Breast epithelium (tissue), 4 donors: ENCODE measurements at regions not wholly inside any gene's neighbourhood (a gene's known extent, or its start where the extent isn't known, plus 50 kb on each side); places are given as distances from the start of the nearest gene placed in this dataset.

Experiments
- DNase-seq, 2 donors: peaks; one replicate each; pipeline ENCODE4 v3.0.0-alpha.2; 2019; ENCODE audit warnings: low spot score in 2 of 2
- H3K27ac ChIP-seq, 2 donors: fragments of 200-600 bp; sonication (generic) in 1 of 2; one replicate each; pipeline ENCODE4 v1.5.1; 2016 to 2019; ENCODE audit warnings: mild to moderate bottlenecking in 1 of 2
- H3K27me3 ChIP-seq, 2 donors: fragments of 200-600 bp; sonication (generic) in 1 of 2; one replicate each; pipeline versions ENCODE4 v1.5.1 to v1.6.0; 2017 to 2019; ENCODE audit warnings: control low read depth in 1 of 2, mild to moderate bottlenecking in 1 of 2
- H3K36me3 ChIP-seq: fragments of 200-600 bp; one replicate; pipeline ENCODE4 v1.5.1; 2019
- H3K4me1 ChIP-seq, 2 donors: fragments of 200-600 bp; sonication (generic); one replicate each; pipeline ENCODE4 v1.5.1; 2016 to 2019; ENCODE audit warnings: control low read depth in 1 of 2
- H3K4me3 ChIP-seq, 3 donors: fragments of 200-600 bp; sonication (generic); 1 replicate in 2 of 3; 2 replicates in 1 of 3; pipeline ENCODE4 v1.5.1; 2016 to 2019; ENCODE audit warnings: mild to moderate bottlenecking in 3 of 3, moderate library complexity in 2 of 3
- H3K9me3 ChIP-seq, 2 donors: fragments of 200-600 bp; sonication (generic) in 1 of 2; one replicate each; pipeline ENCODE4 v1.5.1; 2016 to 2019; ENCODE audit warnings: control low read depth in 1 of 2
- POLR2A ChIP-seq: fragments of 450-650 bp; IDR thresholded peaks from one replicate; pipeline ENCODE4 v1.6.1; 2016; ENCODE audit warnings: antibody characterized with exemption, mild to moderate bottlenecking, moderate library complexity
- POLR2AphosphoS5 ChIP-seq, 3 donors: sonication (generic); formaldehyde crosslinking; IDR thresholded peaks; one replicate each; pipeline ENCODE4 v1.6.1; 2017; ENCODE audit warnings: antibody characterized with exemption in 3 of 3
- intact Hi-C: fragments of 100-400 bp; cut with DNase I; formaldehyde crosslinking; loops from one replicate; pipeline ENCODE4 v1.15.1; 2023; ENCODE audit warnings: low total_unique reads
- TF ChIP-seq, protein P1 (sequence below), 3 donors: fragments of 450-650 bp; IDR thresholded peaks; one replicate each; pipeline ENCODE4 v1.5.1; 2016 to 2017; ENCODE audit warnings: antibody characterized with exemption in 3 of 3, mild to moderate bottlenecking in 3 of 3, moderate library complexity in 3 of 3

DNA sequence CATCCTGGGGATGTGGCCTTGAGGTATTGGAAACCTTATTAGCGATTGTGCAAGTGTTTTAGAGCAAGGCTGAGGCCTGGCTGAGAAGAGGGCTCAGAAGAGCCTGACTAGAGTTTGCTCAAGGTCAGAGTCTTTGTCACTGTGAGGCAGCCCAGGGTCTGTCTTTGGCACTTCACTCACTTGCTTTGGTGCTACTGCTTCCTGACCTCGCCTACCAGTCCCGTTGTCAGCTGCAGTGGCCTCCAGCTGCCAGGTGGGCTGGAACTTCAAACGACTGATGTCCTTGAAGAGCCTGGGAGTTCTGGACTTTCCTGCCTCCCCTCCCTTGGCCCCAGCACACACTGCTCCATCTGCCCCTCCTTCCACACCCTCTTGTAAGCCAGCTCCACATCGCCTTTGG, 228.0 kb downstream of the SNX18 start:
- Histone ChIP-seq H3K9me3 (no peaks in the 10 kb centered on the region), H3K27me3 (no peaks in the 10 kb centered on the region), H3K4me3 (no peak overlapping the region), H3K27ac (peak overlapping the region in 1 of 2 donors; percentile 58), H3K36me3 (no peaks in the 10 kb centered on the region), H3K4me1 (no peaks in the 10 kb centered on the region)
- DNase-seq: no peak
- intact Hi-C loops: no loop called here
- no peak for TF ChIP-seq POLR2A
- TF ChIP-seq, protein P1, sequence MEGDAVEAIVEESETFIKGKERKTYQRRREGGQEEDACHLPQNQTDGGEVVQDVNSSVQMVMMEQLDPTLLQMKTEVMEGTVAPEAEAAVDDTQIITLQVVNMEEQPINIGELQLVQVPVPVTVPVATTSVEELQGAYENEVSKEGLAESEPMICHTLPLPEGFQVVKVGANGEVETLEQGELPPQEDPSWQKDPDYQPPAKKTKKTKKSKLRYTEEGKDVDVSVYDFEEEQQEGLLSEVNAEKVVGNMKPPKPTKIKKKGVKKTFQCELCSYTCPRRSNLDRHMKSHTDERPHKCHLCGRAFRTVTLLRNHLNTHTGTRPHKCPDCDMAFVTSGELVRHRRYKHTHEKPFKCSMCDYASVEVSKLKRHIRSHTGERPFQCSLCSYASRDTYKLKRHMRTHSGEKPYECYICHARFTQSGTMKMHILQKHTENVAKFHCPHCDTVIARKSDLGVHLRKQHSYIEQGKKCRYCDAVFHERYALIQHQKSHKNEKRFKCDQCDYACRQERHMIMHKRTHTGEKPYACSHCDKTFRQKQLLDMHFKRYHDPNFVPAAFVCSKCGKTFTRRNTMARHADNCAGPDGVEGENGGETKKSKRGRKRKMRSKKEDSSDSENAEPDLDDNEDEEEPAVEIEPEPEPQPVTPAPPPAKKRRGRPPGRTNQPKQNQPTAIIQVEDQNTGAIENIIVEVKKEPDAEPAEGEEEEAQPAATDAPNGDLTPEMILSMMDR (IDR thresholded peaks at IDR 0.05): no peak
- no peak for TF ChIP-seq POLR2AphosphoS5 (IDR thresholded peaks at IDR 0.05)

DNA sequence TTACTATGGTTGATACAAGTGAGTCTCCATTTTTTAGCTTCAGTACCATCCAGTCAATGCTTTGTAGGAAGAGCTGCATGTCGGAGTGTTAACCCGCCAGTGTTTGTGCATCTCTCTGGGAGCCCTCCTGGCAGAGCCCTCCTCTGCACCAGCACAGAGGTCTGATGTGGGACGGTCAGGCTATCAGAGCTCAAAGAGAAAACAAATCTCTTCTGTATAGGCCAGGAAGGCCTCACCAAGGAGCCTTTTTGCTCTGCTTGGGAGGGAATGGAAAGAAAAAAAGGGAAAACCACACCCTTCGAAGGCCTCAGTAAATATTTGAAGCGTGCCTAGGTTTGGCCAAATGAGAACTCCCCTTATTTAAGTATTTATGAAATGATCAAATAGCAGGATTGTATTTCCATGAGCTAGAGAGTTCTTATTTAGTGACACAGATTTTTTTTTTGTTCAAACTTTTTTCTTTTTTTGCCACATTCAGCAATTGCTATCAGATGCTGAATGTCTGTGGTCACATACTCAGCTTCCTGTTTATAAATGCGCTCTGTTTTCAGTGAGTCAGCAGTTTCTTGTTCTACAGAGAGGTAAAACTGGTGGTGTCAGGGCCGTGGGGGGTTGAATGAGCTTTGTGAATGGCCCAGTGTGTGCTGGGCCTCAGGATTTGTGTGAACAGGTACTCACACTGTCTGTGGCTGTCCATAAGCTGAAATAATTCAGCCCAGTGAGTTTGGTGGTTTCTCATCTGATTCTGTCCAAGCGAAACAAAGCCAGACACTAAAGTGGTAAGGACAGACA, 226.6 kb downstream of the SNX18 start:
- Histone ChIP-seq H3K4me3 (no peak overlapping the region), H3K27ac (peak overlapping the region; percentile 63 to 77), H3K36me3 (no peaks in the 10 kb centered on the region), H3K27me3 (no peaks in the 10 kb centered on the region), H3K9me3 (no peaks in the 10 kb centered on the region), H3K4me1 (no peaks in the 10 kb centered on the region)
- intact Hi-C loops: no loop called here
- peak in 1 of 2 donors; percentile 41 for DNase-seq
- TF ChIP-seq POLR2A: no peak
- peak in 1 of 3 donors; percentile 4 for TF ChIP-seq POLR2AphosphoS5 (IDR thresholded peaks at IDR 0.05)
- TF ChIP-seq, protein P1 (IDR thresholded peaks at IDR 0.05): no peak

DNA sequence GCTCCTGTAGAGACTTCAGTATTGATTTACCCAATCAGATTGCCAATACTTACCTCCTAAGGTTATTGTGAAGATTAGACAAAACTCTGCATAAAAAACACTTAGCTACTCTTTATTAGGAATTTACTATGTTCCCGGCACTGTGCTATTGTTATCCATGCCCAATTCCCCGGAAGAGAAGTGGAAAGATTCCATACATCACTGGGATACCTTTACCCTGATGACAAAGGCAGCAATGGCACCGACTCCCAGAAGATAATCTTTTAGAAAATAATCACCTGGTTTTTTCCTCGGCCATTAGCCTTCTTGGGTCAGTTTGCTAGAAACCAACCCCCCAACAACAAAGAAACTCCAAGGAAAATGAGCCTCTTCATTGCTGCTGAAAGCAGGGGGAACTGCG, 226.0 kb downstream of the SNX18 start:
- intact Hi-C loops: no loop called here
- no peak for DNase-seq

DNA sequence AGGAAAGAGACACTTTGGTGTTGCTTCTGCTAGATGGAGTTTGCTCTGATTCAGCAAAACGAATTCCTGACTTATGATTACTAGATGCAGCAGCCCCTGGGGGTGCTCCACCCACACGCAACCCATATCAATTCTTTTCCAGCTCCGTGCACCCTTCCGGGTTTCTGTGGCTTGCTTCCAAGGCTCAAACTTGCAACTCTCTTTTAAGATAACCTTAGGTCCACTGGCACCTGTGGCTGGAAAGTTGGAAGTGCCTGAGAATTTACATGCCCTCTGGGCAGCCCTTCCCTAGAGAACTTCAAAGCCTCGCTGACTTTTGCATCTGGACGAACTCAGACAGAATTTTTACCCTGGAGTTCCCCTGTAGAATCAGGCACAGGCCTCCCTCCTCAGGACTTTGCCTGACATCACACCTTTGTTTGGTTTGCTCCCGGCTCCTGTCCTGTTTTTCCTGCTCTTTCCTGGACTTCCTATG, 224.9 kb downstream of the SNX18 start:
- Histone ChIP-seq H3K36me3 (no peaks in the 10 kb centered on the region), H3K4me3 (no peak overlapping the region), H3K9me3 (no peaks in the 10 kb centered on the region), H3K4me1 (no peaks in the 10 kb centered on the region), H3K27ac (no peak overlapping the region), H3K27me3 (no peaks in the 10 kb centered on the region)
- intact Hi-C loops: no loop called here
- TF ChIP-seq, protein P1 (IDR thresholded peaks at IDR 0.05): peak in 1 of 3 donors; percentile 9
- TF ChIP-seq POLR2AphosphoS5 (IDR thresholded peaks at IDR 0.05): no peak
- DNase-seq: no peak

More for the DNA sequence above, 226.0 kb downstream of the SNX18 start:
- TF ChIP-seq POLR2AphosphoS5 (IDR thresholded peaks at IDR 0.05) (peak in 1 of 3 donors; percentile 3), POLR2A (no peak)
- TF ChIP-seq, protein P1 (IDR thresholded peaks at IDR 0.05): no peak
- Histone ChIP-seq H3K9me3 (no peaks in the 10 kb centered on the region), H3K4me1 (no peaks in the 10 kb centered on the region), H3K36me3 (no peaks in the 10 kb centered on the region), H3K4me3 (no peak overlapping the region), H3K27me3 (no peaks in the 10 kb centered on the region), H3K27ac (peak overlapping the region; percentile 63 to 77)

DNA sequence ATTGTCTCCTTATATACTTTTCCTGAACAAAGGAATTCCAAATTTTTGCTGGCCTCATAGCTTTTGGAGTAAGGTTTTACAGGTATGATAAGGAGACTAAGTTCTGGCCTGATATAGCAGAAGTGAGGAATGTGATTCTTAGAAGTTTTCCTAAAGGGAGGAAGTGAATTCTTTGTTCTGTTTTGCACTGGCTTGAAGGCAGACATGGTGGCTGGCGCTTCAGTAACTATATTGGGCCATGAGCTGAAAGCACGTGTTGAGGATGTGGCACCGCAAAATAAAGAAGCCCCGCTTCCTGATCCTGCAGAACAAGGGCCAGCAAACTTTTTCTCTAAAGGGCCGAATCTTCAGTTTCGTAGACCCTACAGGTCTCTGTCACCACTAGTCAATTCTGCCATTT, 224.2 kb downstream of the SNX18 start:
- intact Hi-C loops: no loop called here
- no peaks in the 10 kb centered on the region for H3K36me3 ChIP-seq
- no peak overlapping the region for H3K27ac ChIP-seq
- H3K4me1 ChIP-seq: no peaks in the 10 kb centered on the region
- TF ChIP-seq, protein P1 (IDR thresholded peaks at IDR 0.05): no peak
- no peak for TF ChIP-seq POLR2A
- TF ChIP-seq POLR2AphosphoS5 (IDR thresholded peaks at IDR 0.05): no peak
- no peak for DNase-seq
- no peaks in the 10 kb centered on the region for H3K9me3 ChIP-seq
- no peaks in the 10 kb centered on the region for H3K27me3 ChIP-seq
- H3K4me3 ChIP-seq: no peak overlapping the region
